ENCODE measurements at regions not wholly inside any gene's neighbourhood (a gene's known extent, or its start where the extent isn't known, plus 50 kb on each side); places are given as distances from the start of the nearest gene placed in this dataset.
"Not testable (repeated sequence)": the region's sequence is repeated elsewhere in the genome, so short reads cannot be mapped to it uniquely, and the experiment has no call there.

- DNase-seq (ENCODE audit: low read depth), result no peak
Observed at GRCh38 chr4:81816031-81816761, 344.5 kb upstream of the RASGEF1B start.

- no peak for DNase-seq (ENCODE audit: low read depth)
Observed at GRCh38 chr4:81814987-81815541, 343.4 kb upstream of the RASGEF1B start.

- DNase-seq (ENCODE audit: low read depth), result no peak
Observed at GRCh38 chr4:81811562-81812293, 340.0 kb upstream of the RASGEF1B start.

- no peak for DNase-seq (ENCODE audit: low read depth)
Observed at GRCh38 chr4:81808011-81808672, 336.4 kb upstream of the RASGEF1B start.

- DNase-seq (ENCODE audit: low read depth), result no peak
Observed at GRCh38 chr4:81807386-81807785, 335.7 kb upstream of the RASGEF1B start.

GRCh38 chr4:81806485-81806884 is 334.8 kb upstream of the RASGEF1B start:
- no peak for DNase-seq (ENCODE audit: low read depth)

- DNase-seq (ENCODE audit: low read depth), result no peak
Observed at GRCh38 chr4:81804849-81805248, 333.1 kb upstream of the RASGEF1B start.

- DNase-seq (ENCODE audit: low read depth), result no peak
Observed at GRCh38 chr4:81802285-81802846, 330.7 kb upstream of the RASGEF1B start.

- no peak for DNase-seq (ENCODE audit: low read depth)
Observed at GRCh38 chr4:81799371-81799770, 327.7 kb upstream of the RASGEF1B start.

GRCh38 chr4:81796790-81797528 is 325.3 kb upstream of the RASGEF1B start:
- no peak for DNase-seq (ENCODE audit: low read depth)

- DNase-seq (ENCODE audit: low read depth), result no peak
Observed at GRCh38 chr4:81792521-81792920, 320.8 kb upstream of the RASGEF1B start.

GRCh38 chr4:81790477-81790876 is 318.8 kb upstream of the RASGEF1B start:
- no peak for DNase-seq (ENCODE audit: low read depth)

GRCh38 chr4:81789741-81790399 is 318.2 kb upstream of the RASGEF1B start:
- no peak for DNase-seq (ENCODE audit: low read depth)

GRCh38 chr4:81789158-81789557 is 317.5 kb upstream of the RASGEF1B start:
- DNase-seq (ENCODE audit: low read depth), result no peak

- no peak for DNase-seq (ENCODE audit: low read depth)
Observed at GRCh38 chr4:81786766-81787165, 315.1 kb upstream of the RASGEF1B start.

GRCh38 chr4:81786063-81786763 is 314.5 kb upstream of the RASGEF1B start:
- DNase-seq (ENCODE audit: low read depth), result no peak

GRCh38 chr4:81785338-81785737 is 313.6 kb upstream of the RASGEF1B start:
- no peak for DNase-seq (ENCODE audit: low read depth)

- no peak for DNase-seq (ENCODE audit: low read depth)
Observed at GRCh38 chr4:81783558-81783957, 311.9 kb upstream of the RASGEF1B start.

- no peak for DNase-seq (ENCODE audit: low read depth)
Observed at GRCh38 chr4:81781799-81782198, 310.1 kb upstream of the RASGEF1B start.

- DNase-seq (ENCODE audit: low read depth), result not testable (repeated sequence)
Observed at GRCh38 chr4:81777718-81778117, 306.0 kb upstream of the RASGEF1B start.

All from LHCN-M2 (cell line).